ENCODE measurements at regions not wholly inside any gene's neighbourhood (a gene's known extent, or its start where the extent isn't known, plus 50 kb on each side); places are given as distances from the start of the nearest gene placed in this dataset.

DNA sequence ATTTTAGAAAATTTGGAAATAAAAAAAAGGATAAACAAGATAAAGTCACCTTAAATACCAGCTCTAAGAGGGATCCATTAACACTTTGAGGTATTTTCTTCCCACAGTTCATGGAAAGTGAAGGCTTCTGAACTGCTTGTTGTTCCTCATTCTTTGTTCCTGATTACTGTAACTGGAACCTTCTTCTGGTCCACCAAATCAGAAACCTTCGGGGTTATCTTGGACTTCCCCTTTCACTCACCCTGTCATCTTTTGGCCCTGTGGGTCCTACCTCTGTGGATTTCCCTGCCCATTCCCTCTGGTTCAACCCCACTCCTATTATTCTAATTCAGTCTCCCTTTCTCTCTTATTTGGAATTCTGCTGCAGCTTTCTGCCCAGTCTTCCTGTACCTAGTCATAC lies 116.5 kb upstream of the PRPS1L1 start:
- no peak overlapping the region for H3K27ac ChIP-seq

GRCh38 chr7:18145160-18145559 lies 117.5 kb upstream of the PRPS1L1 start:
- peaks cover 0 to 18% (median 0%) of the 10 kb centered on the region in 10 experiments; a peak in 4 of 20 replicates for H3K4me1 ChIP-seq
- H3K9ac ChIP-seq, result no peak overlapping the region
- no peaks in the 10 kb centered on the region for H4K20me1 ChIP-seq
- H3K27me3 ChIP-seq, result no peaks in the 10 kb centered on the region
- TF ChIP-seq Cebpa-rat (IDR thresholded peaks at IDR 0.05), result no peak
- no peaks in the 10 kb centered on the region for H3K9me3 ChIP-seq (replicated peaks in 1 of 11)
- no peaks in the 10 kb centered on the region for H3K36me3 ChIP-seq
- no peak overlapping the region for H3K27ac ChIP-seq
- H3K4me2 ChIP-seq, result 0 out of 22 replicates have a peak overlapping the region, but pooled peaks of 1 of the 11 experiments have one; percentile 25
- no peak overlapping the region for H3K4me3 ChIP-seq

More for the DNA sequence above, 116.5 kb upstream of the PRPS1L1 start:
- no peak overlapping the region for H3K4me3 ChIP-seq
- no peaks in the 10 kb centered on the region for H4K20me1 ChIP-seq
- peaks cover 0 to 18% (median 0%) of the 10 kb centered on the region in 10 experiments; a peak in 4 of 20 replicates for H3K4me1 ChIP-seq
- H3K27me3 ChIP-seq, result no peaks in the 10 kb centered on the region
- peak overlapping the region in 2 of 11 experiments; percentile 25 to 36; a peak in 3 of 22 replicates for H3K4me2 ChIP-seq
- H3K9me3 ChIP-seq (replicated peaks in 1 of 11), result no peaks in the 10 kb centered on the region
- no peak overlapping the region for H3K9ac ChIP-seq
- H3K36me3 ChIP-seq, result no peaks in the 10 kb centered on the region
- no peak for TF ChIP-seq Cebpa-rat (IDR thresholded peaks at IDR 0.05)

- H3K4me2 ChIP-seq, result no peak overlapping the region
- no peaks in the 10 kb centered on the region for H3K4me1 ChIP-seq
- no peaks in the 10 kb centered on the region for H3K27me3 ChIP-seq
- H4K20me1 ChIP-seq, result no peaks in the 10 kb centered on the region
- H3K9me3 ChIP-seq (replicated peaks in 1 of 11), result peaks cover 0 to 5% (median 0%) of the 10 kb centered on the region in 11 experiments; a peak in 2 of 22 replicates
- no peak overlapping the region for H3K4me3 ChIP-seq
- no peak overlapping the region for H3K27ac ChIP-seq
- H3K9ac ChIP-seq, result no peak overlapping the region
- no peaks in the 10 kb centered on the region for H3K36me3 ChIP-seq
- TF ChIP-seq Cebpa-rat (IDR thresholded peaks at IDR 0.05), result no peak
Measured at GRCh38 chr7:18151422-18151821, 123.8 kb upstream of the PRPS1L1 start.

DNA sequence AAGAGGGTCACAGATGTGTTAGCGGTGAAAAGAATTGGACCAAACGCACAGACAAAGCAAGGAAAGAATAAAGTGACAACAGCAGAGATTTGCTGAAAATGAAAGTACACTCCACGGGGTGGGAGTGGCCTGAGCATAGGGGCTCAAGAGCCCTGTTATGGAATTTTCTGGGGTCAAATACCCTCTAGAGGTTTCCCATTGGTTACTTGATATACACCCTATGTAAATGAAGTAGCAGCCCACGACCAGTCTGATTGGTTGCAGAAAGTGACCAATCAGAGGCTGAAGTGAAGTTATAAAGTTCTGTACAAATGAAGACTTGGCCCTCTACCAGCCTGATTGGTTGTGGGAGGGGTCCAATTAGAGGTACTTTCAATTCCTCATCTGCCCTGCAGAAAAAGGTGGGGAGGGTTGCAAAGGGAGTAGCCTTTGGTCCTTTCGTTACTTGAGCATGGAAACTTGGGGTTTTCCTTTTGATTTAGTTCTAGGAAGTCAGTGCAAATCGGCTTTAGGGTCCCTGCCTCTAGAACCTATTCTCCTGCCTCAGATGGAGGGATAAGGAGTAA lies 125.6 kb upstream of the PRPS1L1 start:
- TF ChIP-seq Cebpa-rat (IDR thresholded peaks at IDR 0.05), result no peak
- Histone ChIP-seq H3K27me3 (no peaks in the 10 kb centered on the region), H3K4me1 (no peaks in the 10 kb centered on the region), H3K9me3 (replicated peaks in 1 of 11) (peaks cover 0 to 5% (median 0%) of the 10 kb centered on the region in 11 experiments; a peak in 2 of 22 replicates), H3K9ac (no peak overlapping the region), H3K27ac (no peak overlapping the region), H3K4me2 (no peak overlapping the region), H3K4me3 (no peak overlapping the region), H3K36me3 (no peaks in the 10 kb centered on the region), H4K20me1 (no peaks in the 10 kb centered on the region)

DNA sequence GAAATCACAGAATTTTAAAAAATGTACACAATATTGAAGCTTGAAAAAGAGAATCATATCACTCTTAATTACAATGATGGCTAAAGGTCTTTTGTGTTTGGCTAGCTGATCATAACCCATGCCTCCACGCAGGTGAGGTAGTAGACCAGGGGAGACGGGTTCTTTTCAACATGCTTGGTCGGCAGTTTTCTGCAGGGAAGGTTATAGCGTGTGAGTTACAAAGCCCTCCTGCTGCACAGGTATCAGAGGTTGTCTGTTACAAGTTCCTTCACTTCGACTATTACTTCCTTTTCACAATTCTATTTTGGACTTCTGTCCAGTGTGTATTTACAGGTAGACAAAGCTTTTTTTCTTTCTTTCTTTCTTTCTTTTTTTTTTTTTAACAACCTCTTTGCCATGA lies 127.1 kb upstream of the PRPS1L1 start:
- Histone ChIP-seq H4K20me1 (no peaks in the 10 kb centered on the region), H3K4me1 (no peaks in the 10 kb centered on the region), H3K4me2 (no peak overlapping the region), H3K36me3 (no peaks in the 10 kb centered on the region), H3K27ac (no peak overlapping the region), H3K27me3 (no peaks in the 10 kb centered on the region), H3K4me3 (no peak overlapping the region), H3K9ac (no peak overlapping the region), H3K9me3 (replicated peaks in 1 of 11) (peaks cover 0 to 5% (median 0%) of the 10 kb centered on the region in 11 experiments; a peak in 2 of 22 replicates)
- TF ChIP-seq Cebpa-rat (IDR thresholded peaks at IDR 0.05), result no peak

DNA sequence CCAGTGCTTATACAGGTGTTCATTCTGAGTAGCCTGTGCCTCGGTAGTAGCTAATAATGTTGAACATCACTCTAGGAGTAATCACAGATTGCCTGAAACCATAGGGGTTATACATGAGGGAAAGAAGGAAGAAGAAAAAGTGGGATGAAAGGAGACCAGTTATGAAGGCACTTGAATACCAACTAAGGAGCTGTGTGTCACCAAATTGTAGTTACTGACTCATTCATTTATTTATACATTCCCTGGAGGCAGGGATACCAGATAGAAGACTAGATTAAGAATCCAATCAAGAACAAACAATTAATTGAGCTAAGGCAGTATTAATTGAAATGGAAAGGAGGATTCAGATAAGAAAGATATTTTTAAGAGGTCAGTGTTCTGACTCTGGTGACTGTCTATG lies 129.6 kb upstream of the PRPS1L1 start:
- TF ChIP-seq Cebpa-rat (IDR thresholded peaks at IDR 0.05), result no peak

GRCh38 chr7:18162657-18163056 lies 135.0 kb upstream of the PRPS1L1 start:
- H3K9ac ChIP-seq, result no peak overlapping the region
- no peaks in the 10 kb centered on the region for H3K9me3 ChIP-seq (replicated peaks in 1 of 11)
- H3K36me3 ChIP-seq, result no peaks in the 10 kb centered on the region
- no peaks in the 10 kb centered on the region for H3K4me1 ChIP-seq
- no peak overlapping the region for H3K4me3 ChIP-seq
- H3K27me3 ChIP-seq, result no peaks in the 10 kb centered on the region
- H4K20me1 ChIP-seq, result no peaks in the 10 kb centered on the region
- H3K27ac ChIP-seq, result no peak overlapping the region
- TF ChIP-seq Cebpa-rat (IDR thresholded peaks at IDR 0.05), result no peak
- H3K4me2 ChIP-seq, result no peak overlapping the region

More for the DNA sequence above, 129.6 kb upstream of the PRPS1L1 start:
- Histone ChIP-seq H3K4me2 (no peak overlapping the region), H3K27me3 (no peaks in the 10 kb centered on the region), H3K9ac (no peak overlapping the region), H3K9me3 (replicated peaks in 1 of 11) (peaks cover 0 to 5% (median 0%) of the 10 kb centered on the region in 11 experiments; a peak in 2 of 22 replicates), H3K27ac (no peak overlapping the region), H3K4me3 (no peak overlapping the region), H3K4me1 (no peaks in the 10 kb centered on the region), H4K20me1 (no peaks in the 10 kb centered on the region), H3K36me3 (no peaks in the 10 kb centered on the region)

- H3K4me1 ChIP-seq, result no peaks in the 10 kb centered on the region
- H3K9me3 ChIP-seq (replicated peaks in 1 of 11), result no peaks in the 10 kb centered on the region
- no peak overlapping the region for H3K4me2 ChIP-seq
- H4K20me1 ChIP-seq, result no peaks in the 10 kb centered on the region
- no peaks in the 10 kb centered on the region for H3K27me3 ChIP-seq
- H3K9ac ChIP-seq, result no peak overlapping the region
- H3K4me3 ChIP-seq, result no peak overlapping the region
- H3K27ac ChIP-seq, result no peak overlapping the region
- TF ChIP-seq Cebpa-rat (IDR thresholded peaks at IDR 0.05), result no peak
- no peaks in the 10 kb centered on the region for H3K36me3 ChIP-seq
Measured at GRCh38 chr7:18163091-18163490, 135.4 kb upstream of the PRPS1L1 start.

- Histone ChIP-seq H4K20me1 (no peaks in the 10 kb centered on the region), H3K9me3 (replicated peaks in 1 of 11) (no peaks in the 10 kb centered on the region), H3K4me1 (no peaks in the 10 kb centered on the region), H3K36me3 (no peaks in the 10 kb centered on the region), H3K27me3 (no peaks in the 10 kb centered on the region), H3K9ac (no peak overlapping the region), H3K4me2 (no peak overlapping the region), H3K4me3 (no peak overlapping the region), H3K27ac (no peak overlapping the region)
- no peak for TF ChIP-seq Cebpa-rat (IDR thresholded peaks at IDR 0.05)
Measured at GRCh38 chr7:18165166-18165565, 137.5 kb upstream of the PRPS1L1 start.

DNA sequence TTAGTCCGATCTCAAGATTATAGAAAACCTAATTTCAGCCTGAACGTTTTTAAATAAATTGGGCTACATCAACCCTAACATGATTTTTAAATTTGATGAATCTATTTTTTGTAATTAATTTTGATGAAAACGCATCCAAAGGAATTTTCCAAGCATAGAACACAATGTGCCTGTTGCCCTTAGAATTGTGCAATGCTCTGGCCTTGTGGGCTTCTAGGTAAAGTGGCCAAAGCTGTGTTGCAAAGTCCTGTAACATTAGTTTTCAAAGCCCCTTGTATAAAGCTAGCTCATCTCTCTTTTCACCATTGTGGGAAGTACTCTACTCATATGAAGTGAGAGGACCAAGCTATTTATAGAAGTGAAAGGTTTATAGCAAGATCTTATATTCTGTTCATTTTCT lies 138.4 kb upstream of the PRPS1L1 start:
- no peaks in the 10 kb centered on the region for H3K4me1 ChIP-seq
- H3K9ac ChIP-seq, result no peak overlapping the region
- H3K27me3 ChIP-seq, result no peaks in the 10 kb centered on the region
- H3K27ac ChIP-seq, result no peak overlapping the region
- H3K4me2 ChIP-seq, result no peak overlapping the region
- H3K9me3 ChIP-seq (replicated peaks in 1 of 11), result no peaks in the 10 kb centered on the region; a peak in 1 of 22 replicates
- H4K20me1 ChIP-seq, result no peaks in the 10 kb centered on the region
- H3K4me3 ChIP-seq, result no peak overlapping the region
- TF ChIP-seq Cebpa-rat (IDR thresholded peaks at IDR 0.05), result no peak
- no peaks in the 10 kb centered on the region for H3K36me3 ChIP-seq
